Activated T-helper 17 cell treated with anti-CD3 and anti-CD28 coated beads, Interleukin-2, amount 50 U/mL, for 72 hours (primary cell): ENCODE measurements at regions not wholly inside any gene's neighbourhood (a gene's known extent, or its start where the extent isn't known, plus 50 kb on each side); places are given as distances from the start of the nearest gene placed in this dataset.
"Not testable (repeated sequence)": the region's sequence is repeated elsewhere in the genome, so short reads cannot be mapped to it uniquely, and the experiment has no call there.

Source experiments
- ATAC-seq: fragments of 150-1000 bp; cut with Tn5 transposase; replicated peaks from 2 replicates; pipeline ENCODE4 v1.10.0; 2021; ENCODE audit warnings: mild to moderate bottlenecking, moderate library complexity
- H3K27ac Mint-ChIP-seq: one replicate; pipeline ENCODE4 v1.8.0; 2022; ENCODE audit warnings: mixed read lengths
- H3K27me3 Mint-ChIP-seq: one replicate; pipeline ENCODE4 v1.8.0; 2022; ENCODE audit warnings: mixed read lengths
- H3K36me3 Mint-ChIP-seq: one replicate; pipeline ENCODE4 v1.8.0; 2022; ENCODE audit warnings: low read depth, mild to moderate bottlenecking, mixed read lengths
- H3K4me1 Mint-ChIP-seq: one replicate; pipeline ENCODE4 v1.8.0; 2022; ENCODE audit warnings: mixed read lengths
- H3K4me3 Mint-ChIP-seq: one replicate; pipeline ENCODE4 v1.8.0; 2022; ENCODE audit warnings: mild to moderate bottlenecking, mixed read lengths
- H3K9me3 Mint-ChIP-seq: one replicate; pipeline ENCODE4 v1.8.0; 2022; ENCODE audit warnings: mixed read lengths

GRCh38 chr9:74035786-74036185, 461.3 kb upstream of the RORB start:
- H3K27ac Mint-ChIP-seq: no peak overlapping the region

GRCh38 chr9:74036549-74037231, 460.4 kb upstream of the RORB start:
- ATAC-seq: no peak
- Mint-ChIP-seq H3K4me1 (no peaks in the 10 kb centered on the region), H3K27ac (no peak overlapping the region), H3K9me3 (peaks cover 5% of the 10 kb centered on the region), H3K36me3 (no peaks in the 10 kb centered on the region), H3K27me3 (no peaks in the 10 kb centered on the region), H3K4me3 (no peak overlapping the region)

More at GRCh38 chr9:74035786-74036185, 461.3 kb upstream of the RORB start:
- Mint-ChIP-seq H3K9me3 (peaks cover 6% of the 10 kb centered on the region), H3K4me1 (no peaks in the 10 kb centered on the region), H3K27me3 (no peaks in the 10 kb centered on the region), H3K36me3 (no peaks in the 10 kb centered on the region), H3K4me3 (no peak overlapping the region)
- ATAC-seq: no peak

- no peaks in the 10 kb centered on the region for H3K27me3 Mint-ChIP-seq
- H3K4me3 Mint-ChIP-seq: no peak overlapping the region
- no peak for ATAC-seq
- no peaks in the 10 kb centered on the region for H3K36me3 Mint-ChIP-seq
- H3K27ac Mint-ChIP-seq: no peak overlapping the region
- no peaks in the 10 kb centered on the region for H3K4me1 Mint-ChIP-seq
- peaks cover 11% of the 10 kb centered on the region for H3K9me3 Mint-ChIP-seq
Observed at GRCh38 chr9:74037274-74037673, 459.9 kb upstream of the RORB start.

DNA sequence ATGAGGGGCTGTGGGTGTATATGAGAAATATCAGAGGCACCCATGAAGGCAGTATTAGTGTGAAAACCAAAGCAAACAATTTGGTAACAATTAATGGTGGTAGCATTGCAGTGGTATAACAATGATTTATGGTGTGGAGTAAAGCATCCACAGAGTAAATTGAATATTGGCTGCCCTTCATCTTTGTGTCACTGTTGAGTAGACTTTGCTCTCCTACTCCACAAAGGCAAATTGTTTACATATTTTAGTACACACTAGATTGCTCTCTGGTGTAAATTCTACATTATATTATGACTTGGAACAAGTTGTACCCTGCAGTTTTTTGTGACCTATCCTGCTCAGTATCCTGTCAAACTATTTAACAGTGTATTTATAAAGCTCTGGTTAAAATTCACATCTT, 455.5 kb upstream of the RORB start:
- no peaks in the 10 kb centered on the region for H3K27me3 Mint-ChIP-seq
- no peak overlapping the region for H3K4me3 Mint-ChIP-seq
- no peaks in the 10 kb centered on the region for H3K36me3 Mint-ChIP-seq
- H3K4me1 Mint-ChIP-seq: no peaks in the 10 kb centered on the region
- no peak for ATAC-seq
- no peak overlapping the region for H3K27ac Mint-ChIP-seq
- H3K9me3 Mint-ChIP-seq: peaks cover 14% of the 10 kb centered on the region

- Mint-ChIP-seq H3K4me1 (no peaks in the 10 kb centered on the region), H3K27ac (no peak overlapping the region), H3K9me3 (peaks cover 14% of the 10 kb centered on the region), H3K4me3 (no peak overlapping the region), H3K27me3 (no peaks in the 10 kb centered on the region), H3K36me3 (no peaks in the 10 kb centered on the region)
- no peak for ATAC-seq
Observed at GRCh38 chr9:74044844-74045243, 452.3 kb upstream of the RORB start.

GRCh38 chr9:74056023-74056422, 441.1 kb upstream of the RORB start:
- H3K36me3 Mint-ChIP-seq: no peaks in the 10 kb centered on the region
- H3K4me1 Mint-ChIP-seq: no peaks in the 10 kb centered on the region
- H3K9me3 Mint-ChIP-seq: peaks cover 3% of the 10 kb centered on the region
- H3K4me3 Mint-ChIP-seq: no peak overlapping the region
- H3K27me3 Mint-ChIP-seq: no peaks in the 10 kb centered on the region
- H3K27ac Mint-ChIP-seq: no peak overlapping the region
- ATAC-seq: no peak

- ATAC-seq, H3K27me3 Mint-ChIP-seq, H3K36me3 Mint-ChIP-seq, H3K4me1 Mint-ChIP-seq, H3K4me3 Mint-ChIP-seq, H3K9me3 Mint-ChIP-seq, H3K27ac Mint-ChIP-seq: not testable (repeated sequence)
Observed at GRCh38 chr9:74057051-74057450, 440.1 kb upstream of the RORB start.

GRCh38 chr9:74064702-74065101, 432.4 kb upstream of the RORB start:
- ATAC-seq: no peak
- Mint-ChIP-seq H3K4me3 (no peak overlapping the region), H3K36me3 (no peaks in the 10 kb centered on the region), H3K4me1 (no peaks in the 10 kb centered on the region), H3K27me3 (no peaks in the 10 kb centered on the region), H3K9me3 (peaks cover 11% of the 10 kb centered on the region), H3K27ac (no peak overlapping the region)

DNA sequence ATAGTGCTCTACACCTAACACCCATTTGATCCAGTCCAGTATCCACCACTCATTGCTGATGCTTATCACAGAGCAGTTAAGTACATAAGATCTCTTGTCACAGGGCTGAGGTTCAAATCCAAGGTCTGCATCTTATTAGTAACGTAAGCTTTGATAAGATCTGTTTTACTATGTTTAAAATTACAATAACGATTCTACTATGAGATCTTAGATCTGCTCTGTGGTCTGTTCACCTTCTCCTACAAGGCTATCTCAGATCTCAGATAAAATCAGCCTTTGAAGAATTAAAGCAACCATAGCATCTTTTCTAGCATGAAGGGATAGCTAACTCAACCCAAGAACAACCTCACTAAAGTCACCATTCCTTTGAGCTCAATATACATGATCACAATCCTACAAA, 431.0 kb upstream of the RORB start:
- no peak for ATAC-seq
- Mint-ChIP-seq H3K4me3 (no peak overlapping the region), H3K36me3 (no peaks in the 10 kb centered on the region), H3K9me3 (peaks cover 10% of the 10 kb centered on the region), H3K27me3 (no peaks in the 10 kb centered on the region), H3K4me1 (no peaks in the 10 kb centered on the region), H3K27ac (no peak overlapping the region)

DNA sequence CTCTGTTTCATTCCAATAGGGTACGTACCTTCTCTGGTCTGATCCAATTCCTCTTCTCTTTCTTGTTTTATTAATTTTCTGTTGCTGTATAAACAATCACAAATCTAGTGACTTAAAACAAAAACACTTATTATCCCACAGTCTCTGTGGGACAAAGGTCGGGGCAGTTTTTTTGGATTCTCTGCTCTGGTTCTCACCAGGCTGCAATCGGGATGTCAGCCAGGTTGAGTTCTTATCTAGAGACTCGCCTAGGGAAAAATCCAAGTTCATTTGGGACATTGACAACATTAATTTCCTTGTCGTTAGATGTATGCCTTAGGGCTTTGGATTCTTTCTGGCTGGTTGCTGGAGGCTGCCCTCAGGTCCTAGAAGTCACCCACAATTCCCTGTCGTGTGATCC, 430.5 kb upstream of the RORB start:
- H3K9me3 Mint-ChIP-seq: peaks cover 10% of the 10 kb centered on the region
- H3K27ac Mint-ChIP-seq: no peak overlapping the region
- no peaks in the 10 kb centered on the region for H3K4me1 Mint-ChIP-seq
- no peaks in the 10 kb centered on the region for H3K27me3 Mint-ChIP-seq
- H3K36me3 Mint-ChIP-seq: no peaks in the 10 kb centered on the region
- ATAC-seq: no peak
- no peak overlapping the region for H3K4me3 Mint-ChIP-seq

GRCh38 chr9:74071502-74071901, 425.6 kb upstream of the RORB start:
- Mint-ChIP-seq H3K27me3 (no peaks in the 10 kb centered on the region), H3K27ac (no peak overlapping the region), H3K36me3 (no peaks in the 10 kb centered on the region), H3K4me3 (no peak overlapping the region), H3K4me1 (no peaks in the 10 kb centered on the region), H3K9me3 (peaks cover 10% of the 10 kb centered on the region)
- ATAC-seq: no peak

DNA sequence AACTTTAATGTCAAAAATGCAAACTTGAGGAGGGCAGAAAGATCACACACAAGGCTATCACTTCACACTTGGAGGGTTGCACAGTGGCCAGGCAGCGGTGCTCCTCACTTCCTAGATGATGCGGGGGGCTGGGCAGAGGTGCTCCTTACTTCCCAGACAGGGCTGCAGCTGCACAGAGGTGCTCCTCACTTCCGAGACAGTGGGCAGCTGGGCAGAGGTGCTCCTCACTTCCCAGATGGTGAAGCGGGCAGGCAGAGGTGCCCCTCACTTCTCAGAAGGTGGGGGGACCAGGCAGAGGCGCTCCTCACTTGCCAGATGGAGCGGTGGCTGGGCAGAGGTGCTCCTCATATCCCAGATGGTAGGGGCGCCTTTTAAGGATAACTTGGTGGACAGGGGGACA, 423.2 kb upstream of the RORB start:
- Mint-ChIP-seq H3K36me3 (no peaks in the 10 kb centered on the region), H3K27ac (no peak overlapping the region), H3K9me3 (peaks cover 10% of the 10 kb centered on the region), H3K4me1 (no peaks in the 10 kb centered on the region), H3K4me3 (no peak overlapping the region), H3K27me3 (no peaks in the 10 kb centered on the region)
- no peak for ATAC-seq

DNA sequence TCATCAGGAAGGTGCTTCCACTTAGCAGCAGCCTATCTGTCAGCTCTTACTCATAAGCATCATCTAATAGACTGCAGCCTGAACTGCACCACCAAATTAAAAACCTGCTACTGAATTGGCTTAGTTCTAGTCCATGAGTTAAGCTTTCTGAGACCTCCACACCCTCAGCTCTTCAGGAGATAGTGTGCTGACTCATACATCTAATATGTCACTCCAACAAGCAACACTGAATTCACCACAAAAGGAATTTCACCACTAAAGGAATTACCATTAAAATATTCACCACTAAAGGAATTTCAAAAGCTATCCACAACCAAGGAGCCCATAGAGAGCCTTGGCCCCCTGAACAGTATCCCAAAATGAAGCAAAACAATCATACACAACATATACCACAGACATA, 418.5 kb upstream of the RORB start:
- ATAC-seq: no peak
- Mint-ChIP-seq H3K4me1 (no peaks in the 10 kb centered on the region), H3K4me3 (no peak overlapping the region), H3K36me3 (no peaks in the 10 kb centered on the region), H3K27me3 (no peaks in the 10 kb centered on the region), H3K9me3 (peaks cover under 1% of the 10 kb centered on the region), H3K27ac (no peak overlapping the region)

DNA sequence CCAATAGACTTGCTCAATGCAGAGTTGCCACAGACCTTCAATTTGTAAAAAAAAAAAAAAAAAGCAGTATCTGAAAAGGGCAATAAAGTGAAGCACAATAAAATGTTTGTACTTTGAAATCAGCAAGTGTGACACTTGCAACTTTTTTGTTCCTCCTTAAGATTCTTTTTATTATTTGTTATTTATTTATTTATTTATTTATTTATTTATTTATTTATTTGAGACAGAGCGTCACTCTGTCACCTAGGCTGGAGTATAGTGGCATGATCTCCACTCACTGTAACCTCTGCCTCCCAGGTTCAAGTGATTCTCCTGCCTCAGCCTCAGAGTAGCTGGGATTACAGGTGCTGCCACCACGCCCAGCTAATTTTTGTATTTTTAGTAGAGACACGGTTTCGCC, 416.5 kb upstream of the RORB start:
- not testable (repeated sequence) for H3K4me3 Mint-ChIP-seq

GRCh38 chr9:74083681-74084433, 413.3 kb upstream of the RORB start:
- Mint-ChIP-seq H3K4me1 (no peaks in the 10 kb centered on the region), H3K4me3 (no peak overlapping the region), H3K9me3 (no peaks in the 10 kb centered on the region), H3K27me3 (no peaks in the 10 kb centered on the region), H3K36me3 (no peaks in the 10 kb centered on the region), H3K27ac (no peak overlapping the region)
- ATAC-seq: no peak

More for the DNA sequence above, 416.5 kb upstream of the RORB start:
- ATAC-seq, H3K9me3 Mint-ChIP-seq, H3K36me3 Mint-ChIP-seq, H3K27ac Mint-ChIP-seq, H3K4me1 Mint-ChIP-seq, H3K27me3 Mint-ChIP-seq: not testable (repeated sequence)
